Neural cell (in vitro differentiated cells): ENCODE measurements at regions not wholly inside any gene's neighbourhood (a gene's known extent, or its start where the extent isn't known, plus 50 kb on each side); places are given as distances from the start of the nearest gene placed in this dataset.

Experiments used
- MXI1 ChIP-seq: fragments of 450-650 bp; conservative IDR thresholded peaks from 2 replicates; pipeline ENCODE4 v1.6.1; 2014; ENCODE audit warnings: antibody characterized with exemption, mild to moderate bottlenecking; ENCODE audit not compliant: poor library complexity, severe bottlenecking
- POLR2AphosphoS5 ChIP-seq: IDR thresholded peaks from 2 replicates; pipeline ENCODE4 v1.6.1; 2012
- TAF1 ChIP-seq: IDR thresholded peaks from 2 replicates; pipeline ENCODE4 v1.6.1; 2012; ENCODE audit warnings: low read depth
- TF ChIP-seq, protein P1 (sequence below): fragments of 450-650 bp; IDR thresholded peaks from 2 replicates; pipeline ENCODE4 v1.5.1; 2014; ENCODE audit warnings: antibody characterized with exemption, mild to moderate bottlenecking, moderate library complexity; ENCODE audit not compliant: poor library complexity, severe bottlenecking

DNA sequence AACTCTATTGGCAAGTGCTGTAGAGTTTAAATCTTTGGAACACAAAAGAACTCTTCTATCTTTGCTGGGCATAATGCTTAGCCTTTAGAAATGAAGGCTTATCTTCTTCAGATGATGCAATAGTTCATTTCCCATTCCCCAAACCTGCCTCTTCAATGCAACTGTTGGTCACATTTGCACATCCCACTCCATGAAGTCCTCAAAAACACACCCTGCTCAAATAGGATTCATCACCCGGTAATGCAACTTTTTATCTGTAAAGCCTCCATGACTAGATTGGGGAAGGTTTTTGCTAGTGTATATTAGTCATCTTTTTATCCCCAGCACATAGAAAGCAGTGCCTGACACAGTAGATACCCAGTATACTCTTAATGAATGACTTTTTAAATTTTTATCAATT is 376.4 kb downstream of the RBM43 start:
- TF ChIP-seq TAF1 (no peak), POLR2AphosphoS5 (no peak), MXI1 (no peak)
- TF ChIP-seq, protein P1, sequence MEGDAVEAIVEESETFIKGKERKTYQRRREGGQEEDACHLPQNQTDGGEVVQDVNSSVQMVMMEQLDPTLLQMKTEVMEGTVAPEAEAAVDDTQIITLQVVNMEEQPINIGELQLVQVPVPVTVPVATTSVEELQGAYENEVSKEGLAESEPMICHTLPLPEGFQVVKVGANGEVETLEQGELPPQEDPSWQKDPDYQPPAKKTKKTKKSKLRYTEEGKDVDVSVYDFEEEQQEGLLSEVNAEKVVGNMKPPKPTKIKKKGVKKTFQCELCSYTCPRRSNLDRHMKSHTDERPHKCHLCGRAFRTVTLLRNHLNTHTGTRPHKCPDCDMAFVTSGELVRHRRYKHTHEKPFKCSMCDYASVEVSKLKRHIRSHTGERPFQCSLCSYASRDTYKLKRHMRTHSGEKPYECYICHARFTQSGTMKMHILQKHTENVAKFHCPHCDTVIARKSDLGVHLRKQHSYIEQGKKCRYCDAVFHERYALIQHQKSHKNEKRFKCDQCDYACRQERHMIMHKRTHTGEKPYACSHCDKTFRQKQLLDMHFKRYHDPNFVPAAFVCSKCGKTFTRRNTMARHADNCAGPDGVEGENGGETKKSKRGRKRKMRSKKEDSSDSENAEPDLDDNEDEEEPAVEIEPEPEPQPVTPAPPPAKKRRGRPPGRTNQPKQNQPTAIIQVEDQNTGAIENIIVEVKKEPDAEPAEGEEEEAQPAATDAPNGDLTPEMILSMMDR = no peak
